ENCODE measurements at regions not wholly inside any gene's neighbourhood (a gene's known extent, or its start where the extent isn't known, plus 50 kb on each side); places are given as distances from the start of the nearest gene placed in this dataset.

GRCh38 chr15:31208817-31209216, 107.3 kb upstream of the TRPM1 start:
- Histone ChIP-seq H4K20me1 (ENCODE audit: insufficient read depth, low read length) (no peaks in the 10 kb centered on the region), H3K4me1 (ENCODE audit: low read length) (no peaks in the 10 kb centered on the region), H3K9me3 (replicated peaks; ENCODE audit: insufficient read depth, low read length) (no peaks in the 10 kb centered on the region), H3K9me2 (replicated peaks; ENCODE audit: insufficient read depth, low read length) (no peaks in the 10 kb centered on the region), H3K36me3 (replicated peaks; ENCODE audit: insufficient read depth, low read length) (no peaks in the 10 kb centered on the region), H3K4me3 (ENCODE audit: low read length) (no peak overlapping the region), H3K4me2 (ENCODE audit: low read depth, low read length) (no peak overlapping the region), H3K9ac (ENCODE audit: low read length) (no peak overlapping the region), H3F3A (ENCODE audit: insufficient read depth, low read length) (no peaks in the 10 kb centered on the region), H3K79me2 (ENCODE audit: low read length) (no peaks in the 10 kb centered on the region), H3K27me3 (replicated peaks; ENCODE audit: insufficient read depth, low read length) (no peaks in the 10 kb centered on the region), H2AFZ (ENCODE audit: low read length) (no peak overlapping the region), H3K27ac (ENCODE audit: low read length) (no peak overlapping the region)
- DNase-seq = no peak
- TF ChIP-seq CTCF (IDR thresholded peaks at IDR 0.05; ENCODE audit: low read length) = no peak
- TF ChIP-seq EZH2phosphoT487 (IDR thresholded peaks at IDR 0.05; ENCODE audit: low read length) = no peak
- TF ChIP-seq EZH2 (optimal IDR thresholded peaks at IDR 0.05; ENCODE audit: low read depth, low read length) = no peak

- Histone ChIP-seq H3K36me3 (replicated peaks; ENCODE audit: insufficient read depth, low read length) (no peaks in the 10 kb centered on the region), H3F3A (ENCODE audit: insufficient read depth, low read length) (peaks cover 5% of the 10 kb centered on the region; the same call in 1 of the 2 replicates), H3K4me3 (ENCODE audit: low read length) (no peak overlapping the region), H4K20me1 (ENCODE audit: insufficient read depth, low read length) (no peaks in the 10 kb centered on the region), H3K79me2 (ENCODE audit: low read length) (0 out of 2 replicates have a peak, but pooled peaks cover 6% of the 10 kb centered on the region), H3K27ac (ENCODE audit: low read length) (no peak overlapping the region), H3K9me3 (replicated peaks; ENCODE audit: insufficient read depth, low read length) (no peaks in the 10 kb centered on the region), H2AFZ (ENCODE audit: low read length) (no peak overlapping the region), H3K9me2 (replicated peaks; ENCODE audit: insufficient read depth, low read length) (no peaks in the 10 kb centered on the region), H3K4me1 (ENCODE audit: low read length) (peaks cover 8% of the 10 kb centered on the region), H3K4me2 (ENCODE audit: low read depth, low read length) (no peak overlapping the region), H3K9ac (ENCODE audit: low read length) (no peak overlapping the region), H3K27me3 (replicated peaks; ENCODE audit: insufficient read depth, low read length) (no peaks in the 10 kb centered on the region)
- no peak for TF ChIP-seq CTCF (IDR thresholded peaks at IDR 0.05; ENCODE audit: low read length)
- no peak for DNase-seq
Observed at GRCh38 chr15:31211353-31211752, 109.8 kb upstream of the TRPM1 start.

GRCh38 chr15:31212326-31213080, 111.0 kb upstream of the TRPM1 start:
- H3K79me2 ChIP-seq (ENCODE audit: low read length) = 0 out of 2 replicates have a peak, but pooled peaks cover 6% of the 10 kb centered on the region
- H3K9me3 ChIP-seq (replicated peaks; ENCODE audit: insufficient read depth, low read length) = no peaks in the 10 kb centered on the region
- no peak overlapping the region for H3K27ac ChIP-seq (ENCODE audit: low read length)
- H2AFZ ChIP-seq (ENCODE audit: low read length) = no peak overlapping the region
- H3K4me1 ChIP-seq (ENCODE audit: low read length) = peaks cover 14% of the 10 kb centered on the region
- H3K4me3 ChIP-seq (ENCODE audit: low read length) = no peak overlapping the region
- DNase-seq = no peak
- no peak overlapping the region for H3K9ac ChIP-seq (ENCODE audit: low read length)
- no peaks in the 10 kb centered on the region for H3K27me3 ChIP-seq (replicated peaks; ENCODE audit: insufficient read depth, low read length)
- no peak overlapping the region for H3K4me2 ChIP-seq (ENCODE audit: low read depth, low read length)
- H3K36me3 ChIP-seq (replicated peaks; ENCODE audit: insufficient read depth, low read length) = no peaks in the 10 kb centered on the region
- no peaks in the 10 kb centered on the region for H4K20me1 ChIP-seq (ENCODE audit: insufficient read depth, low read length)
- peaks cover 8% of the 10 kb centered on the region for H3F3A ChIP-seq (ENCODE audit: insufficient read depth, low read length)
- no peak for TF ChIP-seq EZH2phosphoT487 (IDR thresholded peaks at IDR 0.05; ENCODE audit: low read length)
- no peak for TF ChIP-seq EZH2 (optimal IDR thresholded peaks at IDR 0.05; ENCODE audit: low read depth, low read length)
- TF ChIP-seq CTCF (IDR thresholded peaks at IDR 0.05; ENCODE audit: low read length) = no peak
- no peaks in the 10 kb centered on the region for H3K9me2 ChIP-seq (replicated peaks; ENCODE audit: insufficient read depth, low read length)

Measured in MM.1S (cell line).